Peyer's patch (tissue), 4 donors: ENCODE measurements at regions not wholly inside any gene's neighbourhood (a gene's known extent, or its start where the extent isn't known, plus 50 kb on each side); places are given as distances from the start of the nearest gene placed in this dataset.
"Not testable (repeated sequence)": the region's sequence is repeated elsewhere in the genome, so short reads cannot be mapped to it uniquely, and the experiment has no call there.

Experiments
- DNase-seq, 3 donors: peaks; one replicate each; pipeline ENCODE4 v3.0.0-alpha.2; 2017 to 2019
- H3K27ac ChIP-seq, 4 donors: fragments of 200-600 bp; sonication (generic); one replicate each; pipeline ENCODE4 v1.5.1; 2016 to 2019
- H3K27me3 ChIP-seq, 2 donors: fragments of 200-600 bp; sonication (generic); one replicate each; pipeline ENCODE4 v1.5.1; 2019
- H3K36me3 ChIP-seq, 3 donors: fragments of 200-600 bp; sonication (generic); one replicate each; pipeline ENCODE4 v1.5.1; 2016 to 2019
- H3K4me1 ChIP-seq, 4 donors: fragments of 200-600 bp; sonication (generic); one replicate each; pipeline ENCODE4 v1.5.1; 2016 to 2019
- H3K4me3 ChIP-seq, 4 donors: fragments of 200-600 bp; sonication (generic); 1 replicate in 3 of 4; 2 replicates in 1 of 4; pipeline ENCODE4 v1.5.1; 2016 to 2019; ENCODE audit warnings: mild to moderate bottlenecking in 1 of 4
- H3K9me3 ChIP-seq, 4 donors: fragments of 200-600 bp; sonication (generic); one replicate each; pipeline ENCODE4 v1.5.1; 2016 to 2019; ENCODE audit warnings: mild to moderate bottlenecking in 1 of 4

GRCh38 chr1:85520826-85521820, 56.2 kb upstream of the DDAH1 start:
- H3K36me3 ChIP-seq, H3K27ac ChIP-seq, DNase-seq, H3K9me3 ChIP-seq, H3K4me3 ChIP-seq, H3K4me1 ChIP-seq, H3K27me3 ChIP-seq: not testable (repeated sequence)

DNA sequence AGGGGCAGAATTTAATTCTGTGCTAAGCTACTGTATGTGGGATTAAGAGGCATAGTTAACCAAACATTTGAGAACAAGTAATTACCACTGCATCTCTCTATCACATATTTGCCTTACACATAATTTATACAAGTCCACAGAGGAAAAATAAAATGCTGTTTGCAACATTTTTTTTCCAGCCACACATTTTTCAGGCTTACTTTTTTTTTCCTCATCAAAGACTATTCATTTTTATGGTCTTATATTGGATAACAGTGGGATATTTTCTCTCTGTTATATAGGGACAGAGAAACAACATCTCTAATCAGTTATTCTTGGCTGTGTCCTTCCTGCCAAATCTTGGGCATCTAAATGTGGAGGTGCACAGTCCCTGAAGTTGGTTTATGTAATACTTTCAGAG, 57.5 kb upstream of the DDAH1 start:
- not testable (repeated sequence) for H3K27ac ChIP-seq, H3K9me3 ChIP-seq, H3K27me3 ChIP-seq, H3K4me3 ChIP-seq, H3K4me1 ChIP-seq, DNase-seq, H3K36me3 ChIP-seq

DNA sequence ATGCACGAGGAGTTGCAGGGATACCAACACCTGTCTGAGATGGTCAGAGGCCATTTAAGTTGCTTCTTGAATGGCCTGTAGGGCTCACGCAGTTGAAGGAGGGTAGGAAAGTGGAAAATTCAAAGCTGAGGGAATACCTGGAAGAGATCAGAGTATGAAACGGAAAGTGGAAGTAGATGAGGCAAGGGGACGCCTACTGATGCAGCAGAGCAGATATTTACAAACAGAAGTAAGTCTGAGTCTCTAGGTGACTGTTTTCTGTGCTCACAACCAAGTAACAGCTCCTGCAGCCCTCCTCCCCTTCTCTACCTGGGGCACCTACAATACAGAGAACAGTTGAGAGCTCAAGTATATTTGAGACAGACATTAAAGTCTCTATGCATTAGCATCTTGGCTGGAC, 57.5 kb upstream of the CCN1 start:
- H3K4me1 ChIP-seq, H3K9me3 ChIP-seq, H3K4me3 ChIP-seq, H3K27me3 ChIP-seq, H3K36me3 ChIP-seq, H3K27ac ChIP-seq, DNase-seq: not testable (repeated sequence)

- H3K27me3 ChIP-seq, H3K9me3 ChIP-seq, H3K4me3 ChIP-seq, H3K27ac ChIP-seq, H3K36me3 ChIP-seq, DNase-seq, H3K4me1 ChIP-seq: not testable (repeated sequence)
Observed at GRCh38 chr1:85524281-85524886, 56.2 kb upstream of the CCN1 start.

GRCh38 chr1:85525591-85525991, 55.0 kb upstream of the CCN1 start:
- H3K9me3 ChIP-seq, H3K4me1 ChIP-seq, H3K4me3 ChIP-seq, DNase-seq, H3K27me3 ChIP-seq, H3K36me3 ChIP-seq: not testable (repeated sequence)
- peak overlapping the region in 1 of 4 donors; percentile 68 for H3K27ac ChIP-seq

DNA sequence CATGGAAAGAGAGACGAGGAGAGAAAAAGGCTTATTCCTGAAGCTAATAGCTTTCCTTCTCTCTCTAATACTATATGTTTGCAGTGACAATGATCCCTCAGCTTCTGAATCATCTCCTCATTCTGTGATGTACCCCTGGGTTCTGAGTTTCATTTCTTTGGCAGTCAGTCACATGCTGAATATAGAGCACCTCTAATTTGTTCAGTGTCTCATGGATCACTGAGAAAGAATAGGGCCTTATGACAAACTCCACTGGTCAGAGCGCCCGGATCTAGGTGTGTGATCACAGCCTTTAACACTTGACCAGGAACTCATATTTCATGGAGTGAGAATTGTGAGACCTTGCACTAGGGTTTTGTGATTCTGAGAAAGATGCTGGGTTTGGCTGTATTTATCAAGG, 54.3 kb upstream of the CCN1 start:
- H3K36me3 ChIP-seq, H3K27me3 ChIP-seq, H3K9me3 ChIP-seq, H3K4me3 ChIP-seq, H3K4me1 ChIP-seq, DNase-seq: not testable (repeated sequence)
- peak overlapping the region in 1 of 4 donors; percentile 68 for H3K27ac ChIP-seq

DNA sequence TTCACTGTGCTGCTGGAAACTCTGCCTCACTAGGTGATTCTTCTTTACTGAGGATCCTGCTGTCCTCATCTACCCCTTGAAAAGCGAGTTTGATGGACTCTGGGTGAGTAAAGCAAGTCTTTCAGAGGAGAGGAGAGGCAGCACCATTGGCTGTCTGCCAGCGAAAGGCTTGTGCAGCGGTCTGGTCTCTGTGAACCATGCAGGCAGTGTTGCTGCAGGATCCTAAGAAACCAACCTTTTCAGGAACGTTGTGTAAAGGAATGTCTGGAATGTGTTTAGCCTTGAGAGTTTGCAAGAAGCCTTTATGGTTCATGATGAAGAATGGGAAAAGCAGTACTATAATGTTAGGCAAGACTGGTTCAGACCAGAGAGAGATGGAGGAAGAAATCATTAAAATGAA, 53.4 kb upstream of the CCN1 start:
- not testable (repeated sequence) for H3K36me3 ChIP-seq, H3K4me1 ChIP-seq, H3K9me3 ChIP-seq, H3K4me3 ChIP-seq, H3K27me3 ChIP-seq
- H3K27ac ChIP-seq, result peak overlapping the region in 1 of 4 donors; percentile 35
- DNase-seq, result peak in 1 of 3 donors; percentile 54
